Loucy (cell line): ENCODE measurements at regions not wholly inside any gene's neighbourhood (a gene's known extent, or its start where the extent isn't known, plus 50 kb on each side); places are given as distances from the start of the nearest gene placed in this dataset.

Experiments
- H2AFZ ChIP-seq: fragments of 200-600 bp; sonication (generic); 2 replicates; pipeline ENCODE4 v1.6.0; 2016; ENCODE audit warnings: antibody characterized with exemption, mild to moderate bottlenecking, low read length, moderate library complexity
- H3F3A ChIP-seq: fragments of 200-600 bp; 2 replicates; pipeline ENCODE4 v1.6.0; 2016; ENCODE audit warnings: antibody characterized with exemption, low read depth, mild to moderate bottlenecking
- H3K27me3 ChIP-seq: fragments of 200-600 bp; sonication (generic); 2 replicates; pipeline ENCODE4 v1.6.1; 2014; ENCODE audit warnings: low read length, mild to moderate bottlenecking; ENCODE audit not compliant: insufficient read depth, poor library complexity, severe bottlenecking
- H3K36me3 ChIP-seq: fragments of 200-600 bp; sonication (generic); 2 replicates; pipeline ENCODE4 v1.6.1; 2016; ENCODE audit warnings: low read length; ENCODE audit not compliant: insufficient read depth
- H3K4me1 ChIP-seq: fragments of 200-600 bp; sonication (generic); 2 replicates; pipeline ENCODE4 v1.5.1; 2014; ENCODE audit warnings: low read length, mild to moderate bottlenecking; ENCODE audit not compliant: insufficient read depth, poor library complexity, severe bottlenecking
- H3K4me2 ChIP-seq: fragments of 200-600 bp; sonication (generic); 2 replicates; pipeline ENCODE4 v1.6.0; 2014; ENCODE audit warnings: antibody characterized with exemption, low read length, low read depth, mild to moderate bottlenecking; ENCODE audit not compliant: poor library complexity, severe bottlenecking
- H3K4me3 ChIP-seq: fragments of 200-600 bp; sonication (generic); 2 replicates; pipeline ENCODE4 v1.5.1; 2014; ENCODE audit warnings: low read length, mild to moderate bottlenecking, mixed read lengths; ENCODE audit not compliant: poor library complexity, severe bottlenecking
- H3K79me2 ChIP-seq: fragments of 200-600 bp; sonication (generic); 2 replicates; pipeline ENCODE4 v1.6.1; 2014; ENCODE audit warnings: low read length; ENCODE audit not compliant: insufficient read depth
- H3K9ac ChIP-seq: fragments of 200-600 bp; sonication (generic); 2 replicates; pipeline ENCODE4 v1.6.0; 2014; ENCODE audit warnings: mild to moderate bottlenecking, low read depth, low read length, moderate library complexity; ENCODE audit not compliant: poor library complexity, severe bottlenecking
- H3K9me2 ChIP-seq: fragments of 200-600 bp; sonication (generic); replicated peaks from 2 replicates; pipeline ENCODE4 v1.6.1; 2016; ENCODE audit warnings: low read depth, low read length, mixed read lengths
- H3K9me3 ChIP-seq: fragments of 200-600 bp; sonication (generic); 2 replicates; pipeline ENCODE4 v1.6.1; 2014; ENCODE audit warnings: mild to moderate bottlenecking, antibody characterized with exemption, low read length, low read depth; ENCODE audit not compliant: insufficient read depth
- H4K20me1 ChIP-seq: fragments of 200-600 bp; sonication (generic); 2 replicates; pipeline ENCODE4 v1.6.0; 2014; ENCODE audit warnings: antibody characterized with exemption, low read length, mild to moderate bottlenecking; ENCODE audit not compliant: insufficient read depth, poor library complexity, severe bottlenecking
- CTCF ChIP-seq: fragments of 200-600 bp; sonication (generic); conservative IDR thresholded peaks from 2 replicates; pipeline ENCODE4 v1.5.1; 2014; ENCODE audit warnings: mild to moderate bottlenecking, antibody characterized with exemption, low read length
- EZH2phosphoT487 ChIP-seq: fragments of 200-600 bp; IDR thresholded peaks from 2 replicates; pipeline ENCODE4 v1.6.1; 2018; ENCODE audit warnings: antibody characterized with exemption, mild to moderate bottlenecking, moderate library complexity, borderline replicate concordance

GRCh38 chr2:2644040-2644439 is 313.0 kb upstream of the MYT1L start:
- no peak overlapping the region for H3K4me3 ChIP-seq
- no peak overlapping the region for H3K4me2 ChIP-seq
- H4K20me1 ChIP-seq, result no peaks in the 10 kb centered on the region
- H3K9me2 ChIP-seq, result no peaks in the 10 kb centered on the region
- no peaks in the 10 kb centered on the region for H3K79me2 ChIP-seq
- H3K9ac ChIP-seq, result no peak overlapping the region
- no peaks in the 10 kb centered on the region for H3K36me3 ChIP-seq
- H3K9me3 ChIP-seq, result no peaks in the 10 kb centered on the region
- peaks cover 19% of the 10 kb centered on the region for H3K4me1 ChIP-seq
- no peak overlapping the region for H2AFZ ChIP-seq
- TF ChIP-seq CTCF, result no peak
- TF ChIP-seq EZH2phosphoT487, result no peak
- no peaks in the 10 kb centered on the region for H3K27me3 ChIP-seq
- no peaks in the 10 kb centered on the region for H3F3A ChIP-seq

- TF ChIP-seq CTCF (no peak), EZH2phosphoT487 (no peak)
- no peaks in the 10 kb centered on the region for H3K27me3 ChIP-seq
- peaks cover 19% of the 10 kb centered on the region for H3K4me1 ChIP-seq
- no peak overlapping the region for H3K9ac ChIP-seq
- no peaks in the 10 kb centered on the region for H4K20me1 ChIP-seq
- no peaks in the 10 kb centered on the region for H3K9me3 ChIP-seq
- H3K9me2 ChIP-seq, result no peaks in the 10 kb centered on the region
- no peak overlapping the region for H2AFZ ChIP-seq
- H3K79me2 ChIP-seq, result no peaks in the 10 kb centered on the region
- no peak overlapping the region for H3K4me3 ChIP-seq
- no peaks in the 10 kb centered on the region for H3K36me3 ChIP-seq
- no peaks in the 10 kb centered on the region for H3F3A ChIP-seq
- no peak overlapping the region for H3K4me2 ChIP-seq
These were observed 312.1 kb upstream of the MYT1L start for GRCh38 chr2:2642906-2643890.

GRCh38 chr2:2641541-2642410 is 310.7 kb upstream of the MYT1L start:
- Histone ChIP-seq H3K9ac (no peak overlapping the region), H3K79me2 (no peaks in the 10 kb centered on the region), H2AFZ (no peak overlapping the region), H3K4me1 (peaks cover 9% of the 10 kb centered on the region), H3F3A (no peaks in the 10 kb centered on the region), H3K9me2 (no peaks in the 10 kb centered on the region), H3K27me3 (no peaks in the 10 kb centered on the region), H3K9me3 (no peaks in the 10 kb centered on the region), H3K4me2 (no peak overlapping the region), H3K36me3 (no peaks in the 10 kb centered on the region), H3K4me3 (no peak overlapping the region), H4K20me1 (no peaks in the 10 kb centered on the region)
- TF ChIP-seq EZH2phosphoT487, result no peak
- TF ChIP-seq CTCF, result no peak
